H4 (cell line): ENCODE measurements at regions not wholly inside any gene's neighbourhood (a gene's known extent, or its start where the extent isn't known, plus 50 kb on each side); places are given as distances from the start of the nearest gene placed in this dataset.
A peak's percentile ranks its signal among the peaks of the same experiment; 100 is the strongest.

Experiments used
- DNase-seq: peaks from one replicate; pipeline ENCODE4 v3.0.0-alpha.2; 2015; ENCODE audit warnings: low spot score

DNA sequence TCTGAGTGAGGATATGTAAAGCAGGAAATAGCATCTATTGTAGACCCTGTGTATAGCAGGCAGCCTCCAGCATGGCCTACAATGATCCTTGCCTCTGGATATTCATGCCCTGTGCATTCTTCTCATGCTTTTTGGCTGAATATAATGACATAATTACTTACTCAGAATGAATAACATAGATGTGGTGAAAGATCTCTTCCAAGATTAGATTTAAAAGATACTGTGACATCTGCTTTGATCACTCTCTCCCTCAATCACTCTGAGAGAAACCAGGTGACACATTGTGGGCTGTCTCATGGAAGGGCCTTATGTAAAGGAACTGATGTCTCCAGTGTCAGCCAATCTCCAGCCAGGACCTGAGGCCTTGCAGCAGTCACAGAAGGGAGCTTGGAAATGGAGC, 376.7 kb downstream of the DNAH5 start:
- peak; percentile 16 for DNase-seq

DNA sequence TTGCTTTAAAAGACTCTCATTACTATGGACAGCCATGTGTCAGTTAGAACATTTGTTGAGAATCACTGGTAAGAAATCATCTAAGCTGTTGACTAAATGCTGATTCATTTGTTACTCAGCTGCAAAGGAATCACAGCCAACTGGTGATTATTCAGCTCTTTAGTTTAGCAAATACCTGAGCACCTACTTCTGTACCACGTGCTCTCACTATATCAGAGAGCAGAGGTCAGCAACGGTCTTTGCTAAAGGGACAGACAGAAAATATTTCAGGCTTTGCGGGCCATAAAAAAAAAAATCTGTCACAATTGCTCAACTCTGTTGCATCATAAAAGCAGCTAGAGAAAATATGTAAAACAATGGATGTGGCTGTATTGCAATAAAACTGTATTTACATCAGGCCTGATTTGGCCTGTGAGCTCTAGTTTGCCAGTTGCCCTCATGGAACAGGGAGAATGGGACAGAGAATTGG, 377.6 kb downstream of the DNAH5 start:
- peak; percentile 21 for DNase-seq

DNA sequence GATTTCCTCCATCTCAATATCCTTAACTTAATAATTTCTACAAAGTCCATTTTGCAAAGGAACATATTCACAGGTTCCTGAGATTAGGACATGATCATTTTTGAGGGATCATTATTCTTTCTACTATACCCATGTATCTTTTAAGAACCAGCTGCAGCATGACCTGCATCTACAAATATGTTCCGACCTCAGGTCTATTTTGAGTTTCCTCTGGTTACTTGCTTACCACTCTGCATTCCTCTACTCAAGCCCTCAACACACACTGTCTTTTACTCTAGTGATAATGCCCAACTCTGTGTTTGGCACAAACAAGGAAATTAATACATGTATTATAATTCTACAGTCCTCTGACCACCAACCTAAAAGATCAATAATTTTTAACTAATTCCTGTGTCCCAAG, 386.1 kb downstream of the DNAH5 start:
- DNase-seq, result no peak

DNA sequence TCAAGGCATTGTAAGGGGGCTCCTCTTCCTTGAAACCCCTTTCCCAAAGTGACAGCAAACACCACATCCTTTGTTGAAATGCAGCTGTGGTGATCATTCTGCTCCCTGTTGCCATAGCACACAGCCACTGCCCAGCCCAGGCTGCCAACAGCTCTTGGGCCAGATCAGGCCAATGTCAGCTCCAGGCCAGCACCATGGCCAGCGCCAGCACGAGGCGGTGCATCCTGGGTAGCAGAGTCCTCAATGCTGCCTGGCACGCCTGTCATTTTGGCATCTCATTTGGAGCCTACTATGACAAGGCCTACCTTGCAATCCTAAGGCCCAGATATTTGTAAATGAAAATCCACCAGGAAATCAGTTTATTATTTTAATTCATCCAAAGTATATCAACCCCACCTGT, 390.6 kb downstream of the DNAH5 start:
- DNase-seq, result peak; percentile 18

DNA sequence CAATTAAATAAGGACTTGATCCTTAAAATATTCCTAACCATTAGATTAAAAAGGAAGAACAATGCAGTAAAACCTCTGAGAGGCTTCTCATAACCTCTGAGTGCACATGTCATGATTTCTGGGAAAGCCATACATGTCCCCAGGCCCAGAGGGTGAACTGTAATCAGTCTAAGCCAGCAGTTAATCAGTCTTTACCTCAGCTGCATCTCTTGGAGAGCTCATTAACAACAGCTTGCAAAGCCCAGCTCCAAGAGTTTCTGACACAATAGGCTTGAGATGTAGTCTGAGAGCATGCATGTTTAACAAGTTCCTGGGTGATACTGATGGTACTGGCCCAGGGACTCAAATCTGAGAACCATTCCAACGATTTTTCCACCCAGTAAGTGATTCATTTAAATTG, 392.1 kb downstream of the DNAH5 start:
- DNase-seq, result no peak

DNA sequence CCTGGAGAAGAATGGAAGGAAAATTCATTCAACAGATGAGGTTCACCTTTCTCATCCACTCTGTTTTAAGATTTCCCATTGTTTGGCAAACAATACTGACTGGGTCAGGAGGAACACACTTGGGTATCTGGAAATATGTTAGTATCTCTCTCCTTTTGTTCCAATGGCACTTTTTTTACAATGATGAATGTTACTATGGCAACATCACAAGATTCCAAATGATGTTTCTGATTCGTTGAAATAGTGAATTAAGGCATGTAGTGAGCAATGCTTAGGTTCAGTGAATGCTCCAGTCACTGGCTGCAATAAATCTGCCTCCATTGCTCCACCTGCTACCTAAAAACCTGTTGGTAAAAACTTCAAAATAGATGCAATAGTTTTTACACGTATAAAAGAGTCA, 392.8 kb downstream of the DNAH5 start:
- no peak for DNase-seq

DNA sequence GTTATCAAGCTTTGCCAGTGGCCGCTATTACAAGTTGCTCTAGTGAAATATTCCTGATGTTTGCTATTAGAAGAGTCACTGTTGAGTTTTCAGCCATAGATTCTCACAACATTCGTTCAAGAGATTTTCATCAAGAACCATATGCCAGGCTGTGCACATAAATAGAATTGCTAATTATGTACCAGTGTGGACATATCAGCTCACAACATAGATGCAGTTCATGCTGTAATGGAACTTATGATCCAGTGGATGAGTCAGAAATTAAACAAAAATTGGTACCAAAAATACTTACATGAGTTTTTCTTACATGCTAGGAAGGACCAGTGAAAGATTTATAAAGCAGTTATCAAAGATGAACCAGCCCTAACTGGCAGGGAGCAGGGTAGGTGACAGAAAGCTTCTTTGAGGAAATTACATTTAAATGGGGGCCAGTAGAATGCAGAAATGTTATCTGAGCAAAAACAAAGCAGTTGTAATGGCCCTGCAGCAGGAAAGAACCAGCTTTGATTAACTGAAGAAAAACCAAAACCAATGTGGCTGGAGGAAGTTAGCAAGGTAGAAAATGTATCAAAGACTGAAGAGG, 404.2 kb downstream of the DNAH5 start:
- no peak for DNase-seq

DNA sequence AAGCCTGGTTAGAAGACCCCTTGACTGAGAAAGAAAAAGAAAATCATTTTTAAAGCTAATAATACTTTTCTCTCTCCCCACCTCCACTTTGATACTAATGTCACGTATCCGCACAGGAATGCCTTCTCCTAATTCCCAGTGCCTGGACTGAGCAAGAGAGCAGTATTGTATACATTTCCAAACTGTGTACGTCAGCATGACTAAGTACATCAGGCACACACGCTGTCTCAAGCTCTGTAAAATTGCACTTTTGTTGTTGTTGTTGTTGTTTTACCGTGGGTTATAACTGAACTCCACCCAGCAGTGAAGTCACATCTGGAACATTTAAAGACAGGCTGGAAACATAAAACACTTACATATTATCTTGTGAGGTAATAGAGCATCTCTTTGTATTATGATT, 407.6 kb downstream of the DNAH5 start:
- DNase-seq, result peak; percentile 81

DNA sequence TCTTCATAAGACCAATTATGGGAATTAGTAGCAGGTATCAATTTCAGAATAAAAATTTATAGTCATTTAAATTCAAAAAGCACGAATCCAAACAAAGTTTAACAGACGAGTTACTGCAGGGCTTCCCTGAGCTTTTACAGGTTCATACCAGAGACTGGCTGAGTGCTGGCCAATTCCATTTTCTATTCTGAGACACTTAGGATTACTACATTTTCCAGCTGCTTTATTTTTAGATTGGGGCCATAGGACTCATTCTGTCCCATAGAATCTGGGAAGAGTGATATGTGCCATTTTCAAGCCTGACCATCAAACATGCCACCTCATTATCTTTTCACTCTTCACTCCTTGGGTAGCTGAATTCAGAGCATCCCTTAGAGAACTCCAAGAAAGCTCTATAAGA, 410.7 kb downstream of the DNAH5 start:
- no peak for DNase-seq

DNA sequence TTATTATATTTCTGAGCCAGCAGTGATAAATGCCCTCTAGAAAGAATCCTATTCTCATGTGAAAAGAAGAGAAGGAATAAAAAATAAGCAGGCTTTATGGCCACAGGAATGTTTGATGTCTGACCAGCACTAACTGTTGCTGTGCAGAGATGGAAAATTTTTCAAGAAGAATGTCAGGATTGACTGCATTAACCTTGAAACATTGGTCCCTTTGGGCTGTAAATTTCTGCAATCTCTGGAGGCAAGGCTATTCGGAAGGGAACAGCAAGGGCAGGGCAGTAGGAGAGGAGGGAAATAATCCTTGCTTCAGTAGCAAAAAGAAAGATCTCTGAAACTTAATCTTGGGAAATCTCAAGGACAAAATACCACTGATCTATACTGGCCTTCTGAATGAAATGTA, 415.2 kb downstream of the DNAH5 start:
- DNase-seq, result no peak

DNA sequence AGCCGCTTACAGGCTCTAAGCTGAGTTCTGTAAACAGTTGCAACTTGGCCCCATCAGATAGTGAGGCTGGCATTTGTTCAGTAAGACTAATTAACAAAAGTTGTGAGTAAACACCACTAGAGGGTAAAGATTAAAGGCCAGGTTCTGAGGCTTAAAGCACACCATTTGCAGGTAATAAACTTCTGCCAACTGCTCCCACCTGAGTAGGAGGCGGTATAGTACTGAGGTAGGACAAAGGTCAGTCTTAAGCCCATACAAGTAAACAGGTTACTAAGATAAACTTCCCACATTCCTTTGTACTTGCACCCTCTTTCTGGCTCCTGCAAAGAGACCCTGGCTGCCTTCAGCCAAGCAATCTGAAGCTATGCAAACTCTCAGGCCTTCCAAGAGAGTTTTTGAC, 419.6 kb downstream of the DNAH5 start:
- no peak for DNase-seq

DNA sequence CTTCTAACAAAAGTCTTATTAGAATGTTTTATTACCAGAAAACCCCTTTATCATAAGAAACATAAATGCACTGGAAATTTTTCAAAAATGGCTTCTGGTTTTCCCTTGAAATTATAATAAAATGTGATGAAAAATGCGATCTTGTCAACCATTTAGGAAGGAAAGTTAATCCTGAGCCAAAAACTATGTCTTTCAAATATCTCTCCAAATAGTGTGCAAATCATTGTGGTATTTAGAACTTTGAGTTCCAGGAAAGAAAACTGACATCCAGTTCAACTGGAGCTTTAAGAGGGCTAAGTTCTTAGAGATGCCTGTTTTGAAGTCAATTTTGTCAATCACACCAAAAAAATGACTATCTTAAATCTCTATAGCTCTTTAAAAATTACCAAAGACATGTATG, 425.4 kb downstream of the DNAH5 start:
- no peak for DNase-seq

DNA sequence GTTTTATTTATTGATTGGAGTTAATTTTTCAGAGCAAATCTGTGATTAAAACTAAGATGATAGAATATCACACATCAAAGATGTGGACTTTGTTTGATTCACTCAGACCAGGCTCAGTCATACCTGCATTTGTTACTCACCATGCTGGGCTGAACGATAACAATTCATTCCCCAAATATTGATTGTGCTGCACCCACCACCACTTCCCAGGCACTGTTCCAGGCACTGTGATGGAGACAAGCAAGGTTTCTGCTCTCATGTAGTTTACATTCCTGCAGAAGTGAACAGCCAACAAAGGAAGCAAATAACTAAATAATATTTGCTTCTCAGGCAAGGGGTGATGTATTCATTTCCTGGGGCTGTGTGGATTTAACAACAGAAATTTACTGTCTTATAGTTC, 428.3 kb downstream of the DNAH5 start:
- no peak for DNase-seq

DNA sequence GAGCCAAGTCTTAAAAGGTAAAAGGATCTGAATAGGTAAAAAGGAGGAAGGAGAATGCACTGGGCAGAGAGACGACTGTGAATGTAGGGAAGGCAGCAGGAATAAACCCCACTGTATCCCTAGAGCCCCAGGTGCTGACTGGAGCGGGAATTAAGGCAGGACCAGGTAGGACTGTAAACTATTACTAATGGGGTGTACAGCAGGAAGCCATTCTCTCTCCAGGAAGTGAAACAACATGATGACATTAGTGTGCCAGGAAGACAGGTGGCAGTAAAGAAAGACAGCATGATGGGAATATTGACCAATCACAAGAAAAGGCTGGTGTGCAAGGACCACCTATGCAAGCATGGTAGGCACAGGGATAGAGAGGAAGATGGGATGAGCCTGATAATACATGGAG, 433.0 kb downstream of the DNAH5 start:
- no peak for DNase-seq

DNA sequence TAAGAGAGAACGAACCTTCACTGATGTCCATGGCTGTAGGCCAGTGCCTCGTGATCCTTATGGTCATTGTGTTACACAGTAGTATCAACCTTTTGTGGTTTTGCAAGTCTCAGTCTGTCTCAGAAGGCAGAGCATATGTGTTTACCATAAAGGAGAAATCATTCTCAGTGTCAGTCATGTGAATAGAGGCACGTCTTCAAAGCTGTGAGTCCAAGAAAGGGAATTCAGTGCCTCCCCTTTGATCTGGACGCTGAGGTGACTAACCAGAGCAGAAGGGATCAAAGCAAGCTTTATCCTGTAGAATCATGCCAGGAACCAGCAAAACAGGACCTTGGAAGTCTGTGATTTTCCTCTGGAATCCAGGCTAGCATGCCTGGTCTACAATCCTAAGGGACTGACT, 433.9 kb downstream of the DNAH5 start:
- DNase-seq, result no peak

DNA sequence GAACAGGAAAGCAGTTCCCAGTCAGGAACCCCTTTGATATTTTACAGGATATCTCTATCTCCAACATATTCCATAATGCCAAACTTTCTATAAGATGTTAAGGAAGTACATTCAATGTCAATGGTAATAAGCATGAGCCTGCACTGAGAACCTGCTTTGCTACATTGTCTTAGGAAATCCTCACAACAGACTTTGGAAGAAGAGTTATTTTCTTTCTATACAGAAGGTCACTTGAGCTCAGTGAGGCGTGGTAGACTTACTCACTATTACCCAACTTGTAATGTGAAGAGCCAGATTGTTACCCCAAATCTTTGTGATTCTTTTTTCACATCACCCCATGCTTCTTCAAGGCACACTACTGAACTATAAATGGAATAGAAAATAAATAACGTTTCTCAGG, 435.9 kb downstream of the DNAH5 start:
- no peak for DNase-seq

DNA sequence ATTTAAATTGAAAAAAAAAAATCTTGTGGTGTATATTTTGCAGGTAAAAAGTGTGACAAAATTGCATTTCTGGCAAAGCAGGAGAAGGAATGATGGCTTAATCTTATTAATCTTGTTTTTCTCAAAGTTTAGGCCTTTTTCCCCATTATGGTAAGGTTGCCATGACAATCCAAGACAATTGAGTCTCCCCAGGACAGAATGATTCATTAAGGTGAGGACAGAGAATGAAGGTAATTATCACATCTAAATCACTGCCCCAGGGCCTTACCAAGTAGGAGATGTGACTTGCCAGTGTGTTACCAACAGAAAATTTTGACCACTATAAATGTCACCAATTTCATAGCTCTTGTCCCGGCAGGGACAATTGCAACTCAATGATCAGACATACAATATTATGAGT, 439.2 kb downstream of the DNAH5 start:
- no peak for DNase-seq

DNA sequence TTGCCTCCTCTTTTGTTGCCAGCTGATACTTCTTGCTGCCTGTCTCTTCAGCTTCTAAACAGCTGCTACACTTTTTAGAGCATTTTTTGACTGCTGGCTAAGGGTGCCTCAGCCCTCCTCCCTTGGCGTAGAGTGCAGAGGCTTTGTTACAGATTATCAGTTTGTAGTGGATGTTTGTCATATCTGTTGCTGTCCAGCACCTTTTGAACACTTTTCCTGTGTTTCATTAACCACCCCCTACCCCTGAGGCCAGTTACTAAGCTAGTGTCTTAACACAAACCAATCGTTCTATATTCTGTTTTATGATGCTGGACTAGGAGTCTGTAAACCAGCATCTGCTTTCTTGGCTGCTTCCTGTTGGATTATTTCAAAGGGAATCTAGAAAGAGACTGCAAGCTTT, 441.5 kb downstream of the DNAH5 start:
- no peak for DNase-seq

DNA sequence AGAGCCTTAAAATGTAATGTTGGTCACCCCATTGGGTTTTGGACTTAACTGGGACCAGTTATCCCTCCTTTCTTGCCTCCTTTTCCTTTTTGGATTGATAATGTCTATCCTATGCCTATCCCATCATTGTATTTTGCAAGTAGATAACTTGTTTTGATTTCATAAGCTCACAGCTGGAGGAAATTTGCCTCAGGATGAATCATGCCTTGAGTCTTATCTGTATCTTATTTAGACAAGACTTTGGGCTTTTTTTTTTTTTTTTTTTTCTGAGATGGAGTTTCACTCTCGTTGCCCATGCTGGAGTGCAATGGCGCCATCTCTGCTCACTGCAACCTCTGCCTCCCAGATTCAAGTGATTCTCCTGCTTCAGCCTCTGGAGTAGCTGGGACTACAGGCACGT, 443.3 kb downstream of the DNAH5 start:
- no peak for DNase-seq

DNA sequence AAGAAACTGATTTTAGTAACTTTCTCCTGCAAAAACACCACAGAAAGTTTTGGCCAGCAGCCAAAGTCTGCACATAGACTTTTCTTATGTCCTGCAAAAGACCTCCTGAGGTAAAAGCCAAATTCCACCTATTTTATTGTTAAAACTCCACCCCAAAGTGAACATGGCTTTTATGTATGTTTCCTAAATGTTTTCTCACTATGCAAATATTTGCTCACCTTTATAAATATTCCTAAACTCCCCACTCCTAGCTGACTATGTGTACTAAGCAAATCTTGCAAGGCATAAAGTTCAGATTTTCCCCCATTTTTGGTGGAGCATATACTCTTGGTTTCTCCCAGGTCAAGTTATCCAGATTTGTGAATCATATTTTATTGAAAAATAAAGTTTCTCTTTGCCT, 446.2 kb downstream of the DNAH5 start:
- DNase-seq, result no peak

DNA sequence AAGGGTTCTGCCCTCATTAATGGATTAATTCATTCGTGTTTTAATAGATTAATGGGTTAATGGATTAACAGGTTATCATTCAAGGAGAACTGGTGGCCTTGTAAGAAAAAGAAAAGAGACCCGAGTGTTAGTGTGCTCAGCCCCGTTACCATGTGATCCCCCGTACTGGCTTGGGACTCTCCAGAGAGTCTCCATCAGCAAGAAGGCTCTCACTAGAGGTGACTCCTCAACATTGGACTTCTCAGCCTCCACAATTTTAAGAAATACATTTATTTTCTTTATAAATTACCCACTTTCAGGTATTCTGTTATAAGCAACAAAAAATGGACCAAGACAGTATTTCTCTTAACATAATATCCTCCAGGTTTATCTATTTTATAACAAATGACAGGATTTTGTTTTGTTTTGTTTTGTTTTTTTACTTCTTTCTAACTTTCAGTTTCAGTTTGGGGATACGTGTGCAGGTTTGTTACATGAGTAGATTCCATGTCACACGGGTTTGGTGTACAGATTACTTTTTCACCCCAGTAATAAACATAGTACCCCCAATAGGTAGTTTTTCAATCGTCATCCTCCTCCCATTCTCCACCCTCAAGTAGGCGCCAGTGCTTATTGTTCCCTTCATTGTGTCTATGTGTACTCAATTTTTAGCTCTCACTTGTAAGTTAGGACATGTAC, 456.1 kb downstream of the DNAH5 start:
- DNase-seq, result no peak

DNA sequence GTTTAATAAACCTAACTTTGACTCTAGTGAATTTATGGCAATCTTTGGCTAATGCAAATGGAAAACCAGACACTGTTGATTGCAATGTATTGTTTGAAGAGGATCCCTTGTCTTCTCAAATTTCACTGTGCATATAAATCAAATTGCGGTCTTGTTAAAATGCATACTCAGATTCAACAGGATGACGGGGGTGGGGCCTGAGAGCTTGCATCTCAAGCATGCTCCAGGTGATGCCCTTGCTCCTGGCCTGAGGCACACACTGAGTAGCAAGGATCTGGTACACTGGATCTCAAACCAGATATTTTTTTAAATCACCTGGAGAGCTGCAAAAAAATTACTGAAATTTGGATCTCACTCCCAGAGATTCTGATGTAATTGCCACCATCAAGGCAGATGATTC, 463.7 kb downstream of the DNAH5 start:
- DNase-seq, result no peak

DNA sequence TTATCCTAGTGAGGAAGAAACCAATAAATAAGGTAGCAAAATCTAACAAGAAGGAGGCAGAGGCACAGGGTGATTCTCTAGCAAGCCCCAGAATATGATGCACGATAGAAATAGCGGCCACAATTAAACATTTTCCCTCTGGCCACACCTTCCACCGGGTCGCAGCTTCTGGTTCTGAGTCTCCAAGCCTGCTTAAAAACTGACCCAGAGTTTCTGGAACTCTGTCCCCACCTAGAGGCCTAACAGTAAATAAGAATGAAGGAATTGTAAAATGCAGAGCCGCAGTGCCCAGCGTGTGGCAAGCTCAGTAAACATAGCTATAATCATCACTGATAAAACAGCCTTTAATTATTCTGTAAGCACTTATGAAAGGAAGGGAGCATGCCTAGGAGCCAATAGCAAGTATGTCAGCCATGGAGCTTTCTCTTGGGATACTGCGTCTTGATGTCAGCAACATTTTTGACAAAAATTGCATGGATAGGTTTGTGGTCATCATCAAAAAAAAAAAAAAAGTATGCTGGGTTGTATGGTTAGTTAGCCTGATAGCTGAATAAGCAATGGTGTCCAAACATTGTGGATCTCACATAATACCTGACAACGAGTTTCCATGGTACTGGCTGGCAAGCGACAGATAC, 465.5 kb downstream of the DNAH5 start:
- peak; percentile 71 for DNase-seq
